ENCODE measurements at regions not wholly inside any gene's neighbourhood (a gene's known extent, or its start where the extent isn't known, plus 50 kb on each side); places are given as distances from the start of the nearest gene placed in this dataset.

GRCh38 chr15:61575597-61575996 is 346.5 kb upstream of the RORA start:
- TF ChIP-seq RAD21 (IDR thresholded peaks at IDR 0.05; ENCODE audit: insufficient read depth, low read depth, low read length): no peak
- TF ChIP-seq BMI1 (IDR thresholded peaks at IDR 0.05; ENCODE audit: borderline replicate concordance): no peak
- TF ChIP-seq NKRF (conservative IDR thresholded peaks at IDR 0.05): no peak
- TF ChIP-seq TBL1XR1 (IDR thresholded peaks at IDR 0.05; ENCODE audit: low read depth, low read length): no peak
- no peak for TF ChIP-seq HCFC1 (IDR thresholded peaks at IDR 0.05; ENCODE audit: low read length)
- TF ChIP-seq EED (IDR thresholded peaks at IDR 0.05; ENCODE audit: low read depth): no peak
- TF ChIP-seq HDAC2 (IDR thresholded peaks at IDR 0.05): no peak
- TF ChIP-seq CUX1 (IDR thresholded peaks at IDR 0.05; ENCODE audit: insufficient replicate concordance, low read depth, low read length): no peak
